LNCaP clone FGC (cell line): ENCODE measurements at regions not wholly inside any gene's neighbourhood (a gene's known extent, or its start where the extent isn't known, plus 50 kb on each side); places are given as distances from the start of the nearest gene placed in this dataset.

Experiments
- DNase-seq: peaks from one replicate; pipeline ENCODE4 v3.0.0-alpha.2; 2011; ENCODE audit warnings: low read depth
- H3K4me3 ChIP-seq: 2 replicates; pipeline ENCODE4 v1.5.1; 2011; ENCODE audit warnings: mild to moderate bottlenecking, low read depth, low read length, control low read depth
- CTCF ChIP-seq: IDR thresholded peaks from 2 replicates; pipeline ENCODE4 v1.5.1; 2012; ENCODE audit warnings: mild to moderate bottlenecking; ENCODE audit not compliant: control insufficient read depth, insufficient read depth; ENCODE audit errors: extremely low read depth

GRCh38 chr15:38090223-38090622 is 155.8 kb downstream of the TMCO5A start:
- no peak for DNase-seq
- no peak overlapping the region for H3K4me3 ChIP-seq
- no peak for TF ChIP-seq CTCF

- H3K4me3 ChIP-seq, result no peak overlapping the region
- no peak for TF ChIP-seq CTCF
- DNase-seq, result no peak
Observed at GRCh38 chr15:38090678-38091077, 156.2 kb downstream of the TMCO5A start.

GRCh38 chr15:38091078-38091645 is 156.7 kb downstream of the TMCO5A start:
- TF ChIP-seq CTCF, result no peak
- no peak for DNase-seq
- no peak overlapping the region for H3K4me3 ChIP-seq

GRCh38 chr15:38093931-38094330 is 158.7 kb upstream of the SPRED1 start:
- no peak for TF ChIP-seq CTCF
- no peak for DNase-seq
- H3K4me3 ChIP-seq, result no peak overlapping the region

- DNase-seq, result no peak
- H3K4me3 ChIP-seq, result no peak overlapping the region
- no peak for TF ChIP-seq CTCF
Observed at GRCh38 chr15:38102972-38103371, 149.7 kb upstream of the SPRED1 start.

GRCh38 chr15:38103564-38103963 is 149.1 kb upstream of the SPRED1 start:
- DNase-seq, result no peak
- H3K4me3 ChIP-seq, result no peak overlapping the region
- TF ChIP-seq CTCF, result no peak

- DNase-seq, result no peak
- no peak overlapping the region for H3K4me3 ChIP-seq
- no peak for TF ChIP-seq CTCF
Observed at GRCh38 chr15:38111070-38111469, 141.6 kb upstream of the SPRED1 start.
